CD4-positive, alpha-beta T cell (primary cell): ENCODE measurements at regions not wholly inside any gene's neighbourhood (a gene's known extent, or its start where the extent isn't known, plus 50 kb on each side); places are given as distances from the start of the nearest gene placed in this dataset.

Experiments used
- ATAC-seq: fragments of 200-7000 bp; cut with Tn5 transposase; one replicate; pipeline ENCODE4 v1.10.0; 2022; ENCODE audit warnings: mild to moderate bottlenecking; ENCODE audit not compliant: poor library complexity
- CTCF ChIA-PET: fragments of 350-600 bp; sonication (Branson Sonifier 250); formaldehyde crosslinking; loops from one replicate; lab custom pipeline; 2021; ENCODE audit warnings: antibody characterized with exemption, inconsistent platforms; lab: Charles Lee
- POLR2A ChIA-PET: fragments of 350-600 bp; sonication (Branson Sonifier 250); formaldehyde crosslinking; loops from one replicate; lab custom pipeline; 2021; ENCODE audit warnings: antibody characterized with exemption, inconsistent platforms; lab: Charles Lee
- DNase-seq, 14 experiments: peaks; one replicate each; pipeline ENCODE4 v3.0.0-alpha.2; 2013 to 2020; ENCODE audit warnings: mixed read lengths in 2 of 14
- H3K27ac ChIP-seq, 2 donors: one replicate each; pipeline versions ENCODE4 v1.5.1 to v1.7.0; 2013; ENCODE audit warnings: low read length in 2 of 2, low read depth in 1 of 2, mild to moderate bottlenecking in 1 of 2
- H3K27me3 ChIP-seq, 2 experiments: 1 replicate in 1 of 2; 2 replicates in 1 of 2; pipeline versions ENCODE4 v1.6.1 to v1.7.0; 2013; ENCODE audit warnings: low read length in 2 of 2, control low read depth in 1 of 2, mild to moderate bottlenecking in 1 of 2, moderate library complexity in 1 of 2; ENCODE audit not compliant: insufficient read depth in 2 of 2, control insufficient read depth in 1 of 2
- H3K36me3 ChIP-seq: one replicate; pipeline ENCODE4 v1.6.1; 2013; ENCODE audit warnings: low read length, control low read depth; ENCODE audit not compliant: insufficient read depth
- H3K4me1 ChIP-seq: one replicate; pipeline ENCODE4 v1.6.1; 2013; ENCODE audit warnings: low read length, control low read depth; ENCODE audit not compliant: insufficient read depth
- H3K4me3 ChIP-seq: one replicate; pipeline ENCODE4 v1.5.1; 2013; ENCODE audit warnings: mild to moderate bottlenecking, low read length, moderate library complexity
- H3K9me3 ChIP-seq, 2 experiments: 1 replicate in 1 of 2; 2 replicates in 1 of 2; pipeline versions ENCODE4 v1.6.1 to v1.7.0; 2013; ENCODE audit warnings: low read length in 2 of 2, mild to moderate bottlenecking in 2 of 2, control low read depth in 1 of 2, moderate library complexity in 1 of 2; ENCODE audit not compliant: control insufficient read depth in 1 of 2, insufficient read depth in 1 of 2
- H3K27ac Mint-ChIP-seq: one replicate; pipeline ENCODE4 v1.8.0; 2020; ENCODE audit warnings: mixed read lengths
- H3K27me3 Mint-ChIP-seq: one replicate; pipeline ENCODE4 v1.8.0; 2021; ENCODE audit warnings: mixed read lengths
- H3K36me3 Mint-ChIP-seq: one replicate; pipeline ENCODE4 v1.8.0; 2021; ENCODE audit warnings: low read depth, mixed read lengths
- H3K4me1 Mint-ChIP-seq: one replicate; pipeline ENCODE4 v1.8.0; 2021; ENCODE audit warnings: low read depth, mixed read lengths
- H3K4me3 Mint-ChIP-seq: one replicate; pipeline ENCODE4 v1.8.0; 2020; ENCODE audit warnings: mild to moderate bottlenecking, mixed read lengths
- H3K9me3 Mint-ChIP-seq: one replicate; pipeline ENCODE4 v1.8.0; 2020; ENCODE audit warnings: mixed read lengths
- intact Hi-C, 2 experiments: fragments of 100-400 bp; cut with DNase I in 1 of 2; cut with micrococcal nuclease in 1 of 2; formaldehyde crosslinking; loops; one replicate each; pipeline versions ENCODE4 v1.15.1 to v1.9.0; 2023 to 2025; cut with DNase I, micrococcal nuclease
- TF ChIP-seq, protein P1 (sequence below): fragments of 200-600 bp; IDR thresholded peaks from one replicate; pipeline ENCODE4 v1.8.0; 2022; ENCODE audit warnings: antibody characterized with exemption, mild to moderate bottlenecking

DNA sequence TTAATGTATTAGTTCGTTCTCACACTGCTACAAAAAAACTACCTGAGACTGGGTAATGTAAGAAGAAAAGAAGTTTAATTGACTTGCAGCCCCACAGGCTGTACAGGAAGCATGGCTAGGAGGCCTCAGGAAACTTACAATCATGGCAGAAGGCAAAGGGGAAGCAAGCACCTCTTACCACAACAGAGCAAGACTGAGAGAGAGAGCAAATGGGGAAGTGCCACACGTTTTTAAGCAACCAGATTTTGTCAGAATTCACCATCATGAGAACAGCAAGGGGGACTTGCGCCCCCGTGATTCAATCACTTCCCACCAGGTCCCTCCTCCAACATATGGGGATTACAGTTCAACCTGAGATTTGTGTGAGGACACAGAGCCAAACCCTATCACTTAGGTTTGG is 70.8 kb upstream of the SRSF6 start:
- Histone ChIP-seq H3K27ac (no peak overlapping the region), H3K9me3 (no peaks in the 10 kb centered on the region), H3K4me1 (no peaks in the 10 kb centered on the region), H3K27me3 (peaks cover 0 to 8% of the 10 kb centered on the region in 2 experiments), H3K4me3 (no peak overlapping the region), H3K36me3 (no peaks in the 10 kb centered on the region)
- TF ChIP-seq, protein P1, sequence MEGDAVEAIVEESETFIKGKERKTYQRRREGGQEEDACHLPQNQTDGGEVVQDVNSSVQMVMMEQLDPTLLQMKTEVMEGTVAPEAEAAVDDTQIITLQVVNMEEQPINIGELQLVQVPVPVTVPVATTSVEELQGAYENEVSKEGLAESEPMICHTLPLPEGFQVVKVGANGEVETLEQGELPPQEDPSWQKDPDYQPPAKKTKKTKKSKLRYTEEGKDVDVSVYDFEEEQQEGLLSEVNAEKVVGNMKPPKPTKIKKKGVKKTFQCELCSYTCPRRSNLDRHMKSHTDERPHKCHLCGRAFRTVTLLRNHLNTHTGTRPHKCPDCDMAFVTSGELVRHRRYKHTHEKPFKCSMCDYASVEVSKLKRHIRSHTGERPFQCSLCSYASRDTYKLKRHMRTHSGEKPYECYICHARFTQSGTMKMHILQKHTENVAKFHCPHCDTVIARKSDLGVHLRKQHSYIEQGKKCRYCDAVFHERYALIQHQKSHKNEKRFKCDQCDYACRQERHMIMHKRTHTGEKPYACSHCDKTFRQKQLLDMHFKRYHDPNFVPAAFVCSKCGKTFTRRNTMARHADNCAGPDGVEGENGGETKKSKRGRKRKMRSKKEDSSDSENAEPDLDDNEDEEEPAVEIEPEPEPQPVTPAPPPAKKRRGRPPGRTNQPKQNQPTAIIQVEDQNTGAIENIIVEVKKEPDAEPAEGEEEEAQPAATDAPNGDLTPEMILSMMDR, result no peak
- H3K36me3 Mint-ChIP-seq, result no peaks in the 10 kb centered on the region
- ChIA-PET POLR2A (no interaction called here), CTCF (no interaction called here)
- H3K27me3 Mint-ChIP-seq, result peaks cover 31% of the 10 kb centered on the region
- no peak for ATAC-seq
- H3K4me3 Mint-ChIP-seq, result no peak overlapping the region
- no peak overlapping the region for H3K27ac Mint-ChIP-seq
- no peaks in the 10 kb centered on the region for H3K9me3 Mint-ChIP-seq
- no peaks in the 10 kb centered on the region for H3K4me1 Mint-ChIP-seq
- no peak for DNase-seq
- intact Hi-C loops, result no loop called here

DNA sequence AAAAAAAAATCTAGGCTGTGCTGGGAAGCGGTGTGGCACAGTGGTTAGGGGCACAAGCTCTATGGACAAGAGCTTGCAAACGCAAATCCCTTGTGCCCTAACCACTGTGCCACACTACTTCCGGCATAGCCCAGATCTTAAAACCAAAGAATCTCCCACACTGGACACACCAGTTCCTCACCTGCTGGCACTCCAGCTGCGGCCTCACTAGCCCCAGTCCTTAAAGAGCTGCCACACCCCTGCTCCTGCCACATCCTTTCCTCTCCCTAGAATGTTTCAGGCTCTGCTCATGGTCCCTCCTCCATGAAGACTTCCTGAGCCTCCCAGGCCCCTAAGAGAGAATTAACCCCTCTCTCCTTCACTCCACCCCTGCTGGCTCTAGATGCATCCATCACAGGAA is 71.8 kb upstream of the SRSF6 start:
- H3K27ac Mint-ChIP-seq, result no peak overlapping the region
- CTCF ChIA-PET, result no interaction called here

DNA sequence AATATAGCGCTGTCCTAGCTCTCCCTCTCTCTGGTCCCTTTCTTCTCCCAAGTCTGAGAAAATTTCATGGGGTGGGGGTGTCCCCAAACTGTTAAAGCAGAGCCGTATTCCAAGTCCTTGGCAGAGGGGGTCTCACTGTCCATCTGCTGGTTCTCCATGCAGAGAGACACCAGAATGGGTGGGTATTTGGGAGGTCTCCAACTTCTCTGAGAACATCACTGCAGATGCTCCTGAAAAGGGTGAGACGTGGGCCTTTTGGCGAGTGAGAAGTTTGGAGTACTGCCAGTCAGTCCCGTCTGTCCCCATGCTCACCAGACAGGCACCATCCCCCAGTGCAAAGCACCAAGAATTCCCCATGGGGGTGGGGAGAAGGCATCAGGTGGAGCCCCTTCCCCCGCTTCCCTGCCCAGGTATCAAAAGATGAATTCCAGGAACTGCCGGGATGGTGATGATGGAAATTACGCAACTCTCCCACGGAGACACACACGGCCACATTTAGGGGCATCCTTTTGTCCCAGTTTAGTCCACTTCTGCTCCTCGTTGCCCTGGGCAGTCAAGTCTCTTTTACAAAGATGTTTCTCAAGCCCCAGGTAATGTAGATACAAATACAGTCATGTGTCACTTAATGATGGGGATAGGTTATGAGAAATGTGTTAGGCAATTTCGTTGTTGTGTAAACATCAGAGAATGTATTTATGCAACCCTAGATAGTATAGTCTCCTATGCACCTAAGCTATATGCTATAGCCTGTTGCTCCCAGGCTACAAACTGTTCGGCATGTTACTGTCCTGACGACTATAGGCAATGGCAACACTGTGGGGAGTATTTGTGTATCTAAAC is 73.4 kb upstream of the SRSF6 start:
- Histone ChIP-seq H3K9me3 (no peaks in the 10 kb centered on the region), H3K27me3 (peaks cover 0 to 3% of the 10 kb centered on the region in 2 experiments), H3K4me3 (no peak overlapping the region), H3K4me1 (no peaks in the 10 kb centered on the region), H3K36me3 (no peaks in the 10 kb centered on the region), H3K27ac (no peak overlapping the region)
- Mint-ChIP-seq H3K4me1 (no peaks in the 10 kb centered on the region), H3K4me3 (no peak overlapping the region), H3K9me3 (no peaks in the 10 kb centered on the region), H3K27ac (no peak overlapping the region), H3K27me3 (peaks cover 39% of the 10 kb centered on the region), H3K36me3 (no peaks in the 10 kb centered on the region)
- DNase-seq (no peak), ATAC-seq (no peak)
- CTCF ChIA-PET, result no interaction called here
- intact Hi-C loops, result no loop called here
- POLR2A ChIA-PET, result no interaction called here
- TF ChIP-seq, protein P1, result no peak

More for the DNA sequence above, 71.8 kb upstream of the SRSF6 start:
- Histone ChIP-seq H3K27ac (no peak overlapping the region), H3K36me3 (no peaks in the 10 kb centered on the region), H3K4me3 (no peak overlapping the region), H3K4me1 (no peaks in the 10 kb centered on the region), H3K9me3 (no peaks in the 10 kb centered on the region), H3K27me3 (peaks cover 3% of the 10 kb centered on the region in 2 experiments)
- H3K27me3 Mint-ChIP-seq, result peaks cover 32% of the 10 kb centered on the region
- no peaks in the 10 kb centered on the region for H3K9me3 Mint-ChIP-seq
- no peak overlapping the region for H3K4me3 Mint-ChIP-seq
- intact Hi-C loops, result no loop called here
- no peaks in the 10 kb centered on the region for H3K36me3 Mint-ChIP-seq
- DNase-seq, result no peak
- TF ChIP-seq, protein P1, result no peak
- no peaks in the 10 kb centered on the region for H3K4me1 Mint-ChIP-seq
- ATAC-seq, result no peak
- POLR2A ChIA-PET, result no interaction called here
